Hepatocyte (in vitro differentiated cells): ENCODE measurements at regions not wholly inside any gene's neighbourhood (a gene's known extent, or its start where the extent isn't known, plus 50 kb on each side); places are given as distances from the start of the nearest gene placed in this dataset.

Experiments
- EZH2 ChIP-seq: fragments of 200-600 bp; sonication (generic); IDR thresholded peaks from 2 replicates; pipeline ENCODE4 v1.6.1; 2016; ENCODE audit warnings: antibody characterized with exemption, mild to moderate bottlenecking, borderline replicate concordance
- EZH2phosphoT487 ChIP-seq: fragments of 200-600 bp; sonication (generic); IDR thresholded peaks from one replicate; pipeline ENCODE4 v1.6.1; 2018; ENCODE audit warnings: antibody characterized with exemption, mild to moderate bottlenecking, low read depth, moderate library complexity; ENCODE audit not compliant: unreplicated experiment, severe bottlenecking
- TF ChIP-seq, protein P1 (sequence below): fragments of 200-600 bp; sonication (generic); IDR thresholded peaks from 2 replicates; pipeline ENCODE4 v1.5.1; 2016; ENCODE audit warnings: antibody characterized with exemption, mild to moderate bottlenecking; ENCODE audit not compliant: poor library complexity

DNA sequence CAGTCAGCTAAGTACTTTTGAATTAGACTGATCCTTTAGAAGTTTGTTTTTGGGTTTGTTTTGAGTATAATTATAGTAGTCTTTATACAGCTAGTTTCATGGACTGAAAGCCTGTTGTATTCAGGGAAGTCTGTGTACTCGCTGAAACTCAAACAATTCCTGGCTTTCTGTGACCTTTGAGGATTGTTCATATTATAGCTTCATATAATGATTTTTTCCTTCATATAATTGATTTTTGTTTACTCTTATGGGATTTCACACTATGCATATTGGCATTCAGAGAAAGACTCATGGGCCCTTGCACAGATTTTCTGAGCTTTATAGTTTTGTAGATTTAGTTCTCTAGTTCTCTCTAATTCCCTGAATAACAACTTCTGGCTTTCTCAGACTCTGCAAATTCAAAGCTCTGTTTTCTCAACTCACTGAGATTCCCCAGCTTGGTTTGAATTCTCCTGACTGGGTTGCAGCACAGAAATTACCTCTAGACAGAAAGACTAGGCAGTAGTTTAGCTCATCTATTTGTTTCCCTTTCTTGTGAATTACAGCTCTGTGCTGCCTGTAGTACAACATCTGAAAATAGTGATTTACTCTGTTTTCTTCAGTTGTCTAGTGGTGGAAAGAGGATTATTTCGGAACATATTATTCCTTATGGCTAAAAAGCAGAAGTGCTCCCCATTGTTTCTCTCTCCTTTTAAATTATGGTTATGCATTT is 495.9 kb upstream of the CNTNAP5 start:
- TF ChIP-seq, protein P1, sequence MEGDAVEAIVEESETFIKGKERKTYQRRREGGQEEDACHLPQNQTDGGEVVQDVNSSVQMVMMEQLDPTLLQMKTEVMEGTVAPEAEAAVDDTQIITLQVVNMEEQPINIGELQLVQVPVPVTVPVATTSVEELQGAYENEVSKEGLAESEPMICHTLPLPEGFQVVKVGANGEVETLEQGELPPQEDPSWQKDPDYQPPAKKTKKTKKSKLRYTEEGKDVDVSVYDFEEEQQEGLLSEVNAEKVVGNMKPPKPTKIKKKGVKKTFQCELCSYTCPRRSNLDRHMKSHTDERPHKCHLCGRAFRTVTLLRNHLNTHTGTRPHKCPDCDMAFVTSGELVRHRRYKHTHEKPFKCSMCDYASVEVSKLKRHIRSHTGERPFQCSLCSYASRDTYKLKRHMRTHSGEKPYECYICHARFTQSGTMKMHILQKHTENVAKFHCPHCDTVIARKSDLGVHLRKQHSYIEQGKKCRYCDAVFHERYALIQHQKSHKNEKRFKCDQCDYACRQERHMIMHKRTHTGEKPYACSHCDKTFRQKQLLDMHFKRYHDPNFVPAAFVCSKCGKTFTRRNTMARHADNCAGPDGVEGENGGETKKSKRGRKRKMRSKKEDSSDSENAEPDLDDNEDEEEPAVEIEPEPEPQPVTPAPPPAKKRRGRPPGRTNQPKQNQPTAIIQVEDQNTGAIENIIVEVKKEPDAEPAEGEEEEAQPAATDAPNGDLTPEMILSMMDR, result no peak
- no peak for TF ChIP-seq EZH2
- TF ChIP-seq EZH2phosphoT487, result no peak
